ENCODE measurements at regions not wholly inside any gene's neighbourhood (a gene's known extent, or its start where the extent isn't known, plus 50 kb on each side); places are given as distances from the start of the nearest gene placed in this dataset.
"Not testable (repeated sequence)": the region's sequence is repeated elsewhere in the genome, so short reads cannot be mapped to it uniquely, and the experiment has no call there.

- intact Hi-C loops (cut with micrococcal nuclease); ATAC-seq; DNase-seq: not testable (repeated sequence)
Observed at GRCh38 chr22:12637566-12638166, 2890.3 kb upstream of the OR11H1 start.

DNA sequence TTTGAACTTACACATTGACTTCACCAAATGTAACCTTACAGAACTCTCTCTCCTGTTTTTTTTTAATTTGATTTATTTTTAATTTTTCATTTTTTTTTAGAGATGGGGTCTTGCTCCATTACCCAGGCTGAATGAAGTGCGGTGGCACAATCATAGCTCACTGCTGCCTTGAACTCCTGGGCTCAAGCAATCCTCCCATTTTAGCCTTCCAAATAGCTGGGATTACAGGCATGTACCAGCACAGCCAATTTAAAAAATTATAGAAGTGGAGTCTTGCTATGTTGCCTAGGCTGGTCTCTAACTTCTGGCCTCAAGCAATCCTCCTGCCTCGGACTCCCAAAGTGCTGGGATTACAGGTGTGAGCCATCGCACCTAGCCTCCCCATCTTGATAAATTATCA, 2889.7 kb upstream of the OR11H1 start:
- intact Hi-C loops (cut with micrococcal nuclease); ATAC-seq; DNase-seq: not testable (repeated sequence)
